ENCODE measurements at regions not wholly inside any gene's neighbourhood (a gene's known extent, or its start where the extent isn't known, plus 50 kb on each side); places are given as distances from the start of the nearest gene placed in this dataset.

DNA sequence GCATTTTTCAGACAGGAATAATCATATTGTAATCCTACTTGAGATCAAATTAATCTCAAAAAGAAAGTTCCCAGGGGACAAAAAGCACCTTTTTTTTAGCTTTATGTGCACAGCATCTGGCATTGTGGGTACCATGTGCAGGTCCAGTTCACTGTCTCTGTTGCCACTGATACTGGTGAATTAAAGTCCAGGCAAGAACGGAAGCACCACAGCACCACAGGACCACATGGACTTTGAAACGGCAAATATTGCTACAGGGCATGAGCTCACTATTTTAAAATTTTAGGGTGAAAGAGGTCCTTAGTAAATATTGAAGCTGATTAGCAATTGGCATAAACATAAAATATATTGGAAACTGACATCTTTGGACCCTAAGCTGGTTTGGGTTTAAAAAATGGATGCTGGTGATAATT, 709.0 kb downstream of the EPM2A start:
- no peak for DNase-seq (ENCODE audit: low read depth in 4 of 4, low spot score in 3 of 4)

DNA sequence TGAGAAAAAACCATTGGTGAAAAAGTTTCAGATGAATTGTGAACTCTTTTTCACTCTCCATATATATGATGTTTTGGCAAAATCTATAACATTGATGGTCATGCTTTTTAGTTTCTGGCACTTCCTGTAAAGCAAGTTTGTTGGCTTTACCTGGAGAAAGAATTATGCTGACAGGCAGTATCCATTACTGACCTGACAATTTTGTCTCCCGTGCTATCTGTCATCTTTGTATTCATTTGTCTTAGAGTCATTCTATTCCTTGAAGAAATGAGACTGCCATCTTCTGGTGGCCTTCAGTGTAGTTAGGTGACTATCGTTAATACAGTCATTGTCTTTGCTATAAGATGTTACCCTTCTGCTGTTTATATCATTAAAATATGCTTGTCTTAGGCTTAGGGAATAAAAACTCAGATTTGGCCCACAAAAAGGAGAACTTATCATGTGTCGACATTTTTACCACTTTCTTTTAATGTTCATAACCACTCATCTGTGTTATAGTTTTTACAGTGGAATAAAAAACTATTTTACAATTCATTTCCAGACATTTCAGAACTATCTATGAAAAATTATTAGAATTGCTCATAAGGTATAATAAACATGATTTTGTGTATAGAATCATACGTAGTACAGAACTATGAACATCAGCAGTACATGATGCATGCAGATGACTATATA, 707.0 kb downstream of the EPM2A start:
- DNase-seq (ENCODE audit: low read depth in 4 of 4, low spot score in 3 of 4), result no peak

DNA sequence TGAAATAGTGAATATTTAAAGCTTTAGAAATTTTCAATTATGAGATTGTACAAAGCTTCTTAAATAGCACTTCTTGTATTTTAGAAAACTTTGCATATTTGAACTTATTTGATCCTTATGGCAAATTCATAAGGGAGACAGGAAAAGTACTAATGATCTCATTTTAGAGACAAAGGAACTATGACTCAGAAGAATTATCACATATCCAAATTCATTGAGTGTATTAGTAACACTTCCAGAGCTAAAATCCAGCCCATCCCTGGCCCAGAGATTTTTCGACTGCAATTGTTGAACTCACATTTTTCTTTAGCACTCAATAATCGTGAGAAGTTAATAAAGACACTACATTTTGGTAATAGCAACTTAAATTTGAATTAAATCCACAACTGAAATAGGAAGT, 704.3 kb downstream of the EPM2A start:
- DNase-seq (ENCODE audit: low read depth in 4 of 4, low spot score in 3 of 4), result no peak

DNA sequence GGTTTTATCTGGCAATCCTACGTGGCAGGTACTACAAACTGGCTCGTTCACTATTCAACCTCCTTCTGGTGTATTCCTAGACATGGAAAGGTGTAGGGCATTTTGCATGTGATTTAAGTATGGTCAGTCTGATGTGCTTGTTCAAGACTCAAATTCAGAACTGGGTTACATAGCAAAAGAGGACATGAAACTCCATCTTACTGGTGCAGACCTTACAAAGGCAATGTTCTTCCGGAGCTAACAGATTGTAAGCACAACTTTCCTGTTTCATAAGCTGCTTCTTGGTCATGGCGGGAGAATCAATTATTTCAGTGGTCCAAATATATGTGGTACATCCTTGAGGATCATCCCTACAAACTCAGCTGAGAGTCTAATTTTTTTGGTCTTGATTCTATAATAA, 703.4 kb downstream of the EPM2A start:
- DNase-seq (ENCODE audit: low read depth in 4 of 4, low spot score in 3 of 4), result no peak

DNA sequence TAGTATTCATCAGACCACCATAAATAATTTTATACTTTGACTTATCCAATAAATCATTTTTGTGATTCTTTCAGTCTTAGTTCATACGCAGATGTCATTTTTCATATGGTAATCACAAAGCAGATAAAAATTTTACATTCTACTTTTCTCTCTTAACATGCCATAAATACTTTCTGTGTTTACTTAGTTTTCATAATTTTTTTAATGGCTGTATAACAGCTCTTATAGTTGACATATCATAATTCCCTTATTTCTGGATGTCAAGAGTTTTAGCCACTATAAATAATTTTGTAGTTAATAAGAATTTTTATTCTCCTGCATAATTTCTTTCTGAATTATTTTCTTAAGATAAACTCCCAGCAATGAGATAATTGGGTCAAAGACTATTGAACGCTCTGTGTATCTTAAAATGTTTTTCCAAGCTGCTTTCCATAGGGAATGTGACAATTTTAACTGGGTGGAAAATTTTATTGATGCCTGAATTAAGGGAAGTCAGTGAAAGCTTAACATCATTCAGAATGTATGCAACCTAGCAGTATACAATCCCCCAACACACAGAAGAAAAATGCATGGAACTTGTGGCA, 702.7 kb downstream of the EPM2A start:
- no peak for DNase-seq (ENCODE audit: low read depth in 4 of 4, low spot score in 3 of 4)

DNA sequence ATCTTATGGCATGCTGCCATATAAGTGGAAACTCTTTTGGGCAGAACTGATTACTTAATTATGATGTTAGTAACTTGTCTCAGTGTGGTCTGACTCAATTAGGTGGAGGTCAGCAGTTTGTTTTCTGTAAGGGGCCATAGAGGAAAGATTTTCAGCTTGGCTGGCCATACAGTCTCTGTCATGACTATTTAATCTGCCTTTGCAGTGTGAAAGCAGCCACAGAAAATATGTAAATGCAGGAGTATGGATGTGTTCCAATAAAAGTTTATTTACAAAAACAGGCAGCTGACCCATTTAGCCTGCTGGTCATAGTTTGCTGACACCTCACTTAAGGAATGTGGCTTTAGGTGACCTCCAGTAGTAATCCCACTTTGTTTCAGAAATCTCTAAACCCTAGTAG, 700.7 kb downstream of the EPM2A start:
- no peak for DNase-seq (ENCODE audit: low read depth in 4 of 4, low spot score in 3 of 4)

DNA sequence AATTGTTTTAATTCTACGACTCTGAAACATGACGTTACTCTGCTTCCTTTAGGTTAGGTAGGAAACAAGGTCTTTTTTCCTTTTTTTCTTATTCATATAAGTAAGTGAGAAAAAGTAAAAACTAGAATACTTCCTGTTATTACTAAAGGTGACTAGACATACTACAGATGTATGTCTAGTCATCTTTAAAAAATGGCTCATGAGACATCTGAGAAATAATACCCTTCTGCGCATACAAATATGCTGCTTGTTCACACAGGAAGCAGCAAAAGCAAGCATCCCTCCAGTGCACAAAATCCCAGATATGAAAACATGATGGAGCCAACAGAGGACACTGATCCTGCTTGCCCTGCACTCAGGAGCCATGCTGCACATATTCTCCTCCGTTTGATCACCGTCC, 699.1 kb downstream of the EPM2A start:
- no peak for DNase-seq (ENCODE audit: low read depth in 4 of 4, low spot score in 3 of 4)

DNA sequence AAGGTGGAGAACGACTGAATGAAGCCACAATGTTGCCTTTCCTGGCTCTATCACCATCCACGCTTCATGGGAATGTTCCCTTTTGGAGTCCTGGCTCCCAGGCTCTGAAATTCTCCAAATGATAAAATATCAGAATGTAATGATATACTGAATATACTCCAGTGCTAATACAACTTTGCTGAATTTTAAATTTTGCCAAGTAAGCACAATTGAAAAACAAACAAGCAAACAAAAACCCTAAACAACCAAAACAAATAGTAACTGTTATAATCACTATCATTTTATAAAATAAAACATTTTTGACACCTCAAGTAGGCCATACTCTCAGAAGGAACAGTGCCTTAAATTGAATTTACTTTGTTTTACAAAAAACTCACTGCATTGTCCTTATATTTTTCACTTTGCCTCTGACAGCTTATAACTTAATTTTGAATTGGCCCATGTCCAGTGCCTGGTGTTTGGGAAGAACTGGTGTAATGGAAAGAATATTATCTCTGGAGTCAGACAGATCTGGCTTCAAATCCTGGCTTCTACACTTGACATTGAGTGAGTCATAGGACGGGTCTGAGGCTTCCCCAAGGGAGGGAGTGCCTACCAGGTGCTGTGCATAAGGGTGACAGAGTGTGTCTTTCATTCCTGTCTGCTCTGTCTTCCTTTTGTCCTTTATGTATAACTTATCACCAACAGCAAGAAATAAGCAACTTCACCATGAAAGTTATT, 698.3 kb downstream of the EPM2A start:
- DNase-seq (ENCODE audit: low read depth in 4 of 4, low spot score in 3 of 4), result no peak

DNA sequence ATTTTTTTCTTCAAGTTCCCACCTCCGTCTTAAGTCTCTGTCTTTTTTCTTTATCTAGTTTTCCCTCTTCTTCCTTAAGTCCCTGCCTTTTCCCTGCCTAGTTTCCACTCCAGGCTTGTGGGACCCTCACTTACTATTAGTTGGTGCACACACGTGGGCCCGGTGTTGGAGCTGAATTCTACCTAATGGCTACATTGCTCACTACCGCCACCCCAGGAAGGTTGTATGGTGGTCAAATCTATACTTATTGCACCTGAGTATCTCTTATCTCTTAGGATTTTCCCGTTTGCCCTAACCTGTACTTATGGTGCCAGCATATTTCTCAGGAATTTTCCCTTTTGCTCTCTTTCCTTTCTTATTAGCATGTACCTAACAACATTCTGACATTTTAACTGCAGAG, 692.8 kb downstream of the EPM2A start:
- no peak for DNase-seq (ENCODE audit: low read depth in 4 of 4, low spot score in 3 of 4)

DNA sequence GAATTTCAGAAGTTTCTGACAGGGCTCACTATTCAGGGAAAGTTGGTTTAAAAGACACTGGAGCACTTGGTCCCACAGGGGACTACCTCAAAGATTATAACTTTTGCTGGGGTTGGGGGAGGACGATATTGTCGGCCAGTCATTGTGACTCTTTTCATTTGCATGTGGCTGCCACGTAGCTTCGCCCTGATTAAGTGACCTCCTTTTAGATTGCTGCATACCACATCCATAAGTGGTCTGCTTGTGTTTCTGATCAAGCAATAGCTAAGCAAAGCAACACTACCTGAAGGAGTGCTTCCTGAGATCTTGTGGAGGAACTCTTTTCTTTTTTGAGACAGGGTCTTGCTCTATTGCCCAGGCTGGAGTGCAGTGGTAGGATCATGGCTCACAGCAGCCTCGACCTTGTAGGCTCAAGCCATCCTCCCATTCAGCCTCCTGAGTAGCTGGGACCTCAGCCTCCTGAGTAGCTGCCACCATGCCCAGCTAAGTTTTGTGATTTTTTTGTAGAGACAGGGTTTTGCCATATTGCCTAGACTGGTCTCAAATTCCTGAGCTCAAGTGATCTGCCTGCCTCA, 691.3 kb downstream of the EPM2A start:
- DNase-seq (ENCODE audit: low read depth in 4 of 4, low spot score in 3 of 4), result no peak

DNA sequence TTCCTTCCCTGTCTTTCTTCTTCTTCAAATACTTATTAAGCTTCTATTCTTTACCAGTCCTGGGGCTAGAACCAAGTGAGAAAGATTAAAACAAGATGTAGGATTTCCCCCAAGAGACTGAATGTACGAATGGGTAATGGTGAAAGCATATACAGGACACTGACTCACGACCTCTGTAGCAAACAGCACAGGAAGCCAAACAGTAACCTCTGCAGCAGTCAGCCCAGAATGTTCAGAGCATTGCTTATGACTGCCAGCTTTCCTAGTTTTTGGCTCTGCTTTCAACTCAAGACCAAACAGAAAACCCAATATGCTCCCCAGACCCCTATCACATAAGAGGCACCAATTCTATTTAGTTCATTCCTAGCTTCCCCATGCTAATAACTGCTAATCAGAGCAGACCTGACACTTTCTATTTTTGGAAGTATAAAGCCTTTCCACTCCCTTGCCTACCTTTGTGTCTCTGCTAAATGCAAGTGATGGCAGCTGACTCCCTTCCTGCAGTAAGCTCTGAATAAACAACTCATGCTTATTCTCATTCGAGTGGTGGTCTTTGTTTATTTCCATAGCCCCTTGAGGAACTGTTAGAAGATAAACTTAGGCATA, 690.6 kb downstream of the EPM2A start:
- DNase-seq (ENCODE audit: low read depth in 4 of 4, low spot score in 3 of 4), result no peak

DNA sequence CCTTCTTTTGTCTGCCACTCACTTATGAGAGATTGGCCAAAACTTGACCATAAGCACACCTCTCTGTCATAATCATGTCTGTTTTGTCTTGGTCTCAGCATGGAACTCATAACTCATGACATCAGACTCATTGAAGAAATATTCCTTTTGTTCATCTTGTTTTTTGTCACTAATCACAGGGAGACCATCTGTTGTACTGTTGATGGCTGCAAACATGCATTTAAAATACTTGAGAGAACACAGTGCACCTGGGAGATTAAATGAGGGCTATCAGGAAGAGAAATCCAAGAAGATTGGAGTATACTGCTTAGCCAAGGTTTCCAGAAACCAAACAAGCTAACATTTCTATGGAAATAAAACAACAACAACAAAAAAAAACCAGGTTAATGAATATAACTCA, 689.7 kb downstream of the EPM2A start:
- DNase-seq (ENCODE audit: low read depth in 4 of 4, low spot score in 3 of 4), result no peak

DNA sequence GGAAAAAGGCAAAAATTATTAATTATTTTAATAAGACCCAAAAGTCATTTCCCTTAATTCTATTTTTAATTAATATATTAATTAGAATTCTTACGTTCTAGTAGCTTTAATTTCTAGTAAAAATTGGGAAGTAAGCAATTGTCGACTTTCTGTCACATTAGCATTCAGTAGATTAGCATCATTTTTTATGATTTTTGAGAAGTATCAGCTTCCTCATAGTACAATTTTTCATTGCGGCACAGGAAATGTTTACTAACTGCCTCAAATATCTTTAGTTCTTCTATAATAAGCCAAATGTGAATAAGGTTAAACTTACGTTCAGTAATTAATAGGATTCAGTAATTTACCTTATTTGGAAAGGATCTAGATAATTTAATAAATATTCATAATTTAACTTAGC, 687.4 kb downstream of the EPM2A start:
- DNase-seq (ENCODE audit: low read depth in 4 of 4, low spot score in 3 of 4), result no peak

DNA sequence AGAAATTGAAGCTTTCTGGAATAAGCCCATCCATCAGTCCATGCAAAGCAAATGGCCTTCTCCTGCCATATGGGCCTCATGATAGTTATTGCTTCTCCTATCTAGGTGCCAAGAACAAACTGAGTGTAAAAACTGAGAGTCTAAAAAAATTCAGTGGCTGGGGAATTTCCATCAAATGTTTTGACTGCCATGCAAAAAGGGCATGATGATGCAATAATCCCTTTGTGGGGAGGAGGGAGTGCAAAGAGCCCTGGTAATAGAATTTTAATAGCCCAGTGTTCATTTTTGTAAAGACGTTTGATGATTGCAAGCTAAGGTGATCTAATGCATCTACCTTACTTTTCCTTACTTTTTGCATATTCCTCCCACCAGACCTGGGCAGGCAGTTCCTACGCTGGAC, 683.7 kb downstream of the EPM2A start:
- no peak for DNase-seq (ENCODE audit: low read depth in 4 of 4, low spot score in 3 of 4)

DNA sequence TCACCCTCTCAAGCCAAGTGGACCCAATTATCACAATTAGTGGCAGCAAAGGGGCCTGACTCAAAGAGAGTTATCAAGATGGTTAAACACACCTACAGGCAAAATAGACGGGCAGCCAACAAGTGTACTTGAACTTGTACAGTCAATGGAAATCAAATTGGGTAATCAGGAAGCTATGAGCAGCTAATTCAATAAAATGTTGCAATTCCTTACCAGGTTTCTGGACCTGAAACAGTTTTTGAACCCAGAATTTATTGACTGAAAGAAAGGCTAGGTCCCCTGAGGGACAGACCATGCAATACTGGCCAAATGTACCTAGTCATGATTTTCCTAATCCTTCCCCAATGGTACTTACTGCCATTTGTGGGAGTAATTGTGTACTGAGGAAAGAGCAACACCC, 679.8 kb downstream of the EPM2A start:
- no peak for DNase-seq (ENCODE audit: low read depth in 4 of 4, low spot score in 3 of 4)

DNA sequence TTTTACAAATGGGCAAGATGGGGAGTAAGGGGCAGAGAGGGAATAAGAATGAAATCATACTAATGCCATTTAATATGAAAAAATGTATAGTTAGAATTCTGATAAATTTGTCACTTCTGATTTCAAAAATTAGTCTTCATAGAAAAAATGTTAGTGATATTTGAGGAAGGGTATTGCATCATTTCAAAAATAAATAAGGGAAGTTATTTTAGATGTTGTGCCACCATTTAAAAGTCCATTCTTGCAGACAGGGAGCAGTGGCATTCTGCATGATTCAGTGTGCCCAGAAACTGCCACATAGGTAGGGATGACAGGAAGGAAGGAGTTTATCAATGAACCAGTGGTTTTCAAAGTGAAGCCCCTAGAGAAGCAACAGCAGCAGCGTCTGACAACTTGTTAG, 674.6 kb downstream of the EPM2A start:
- no peak for DNase-seq (ENCODE audit: low read depth in 4 of 4, low spot score in 3 of 4)

DNA sequence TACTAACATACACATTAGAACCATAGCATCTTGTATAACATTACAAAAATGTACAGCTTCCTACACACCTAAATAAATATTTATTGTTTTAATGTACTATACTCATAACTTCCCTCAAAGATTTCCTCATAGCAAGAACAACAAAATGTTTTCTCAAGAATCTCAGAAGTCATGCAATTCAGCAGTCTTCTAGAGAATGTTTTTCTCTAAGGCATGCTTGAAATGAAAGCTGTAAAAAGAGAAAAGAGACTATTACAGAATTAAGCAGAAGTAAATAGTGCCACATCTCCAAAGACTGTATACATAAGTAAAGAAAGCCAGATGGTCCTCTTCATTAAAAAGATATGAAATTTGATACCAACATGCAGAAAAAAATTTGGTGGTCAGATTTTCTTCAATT, 672.2 kb downstream of the EPM2A start:
- no peak for DNase-seq (ENCODE audit: low read depth in 4 of 4, low spot score in 3 of 4)

DNA sequence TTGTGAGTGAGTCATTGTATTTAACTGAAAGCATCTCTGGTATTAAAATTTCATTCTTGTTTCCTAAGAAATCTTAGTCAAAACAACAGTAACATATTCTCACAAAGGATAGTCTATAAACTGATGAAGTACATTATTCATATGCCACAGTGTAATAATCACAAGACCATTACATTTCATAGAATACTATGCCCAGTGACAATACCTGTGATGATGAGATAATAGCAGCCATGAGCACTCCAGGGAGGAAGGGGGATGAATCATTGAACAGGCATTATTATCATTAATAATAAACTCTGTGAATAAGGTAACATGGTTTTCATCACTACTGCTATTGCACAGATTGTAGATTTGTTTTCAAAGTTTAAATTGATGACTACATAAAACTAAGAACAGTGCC, 667.9 kb downstream of the EPM2A start:
- no peak for DNase-seq (ENCODE audit: low read depth in 4 of 4, low spot score in 3 of 4)

DNA sequence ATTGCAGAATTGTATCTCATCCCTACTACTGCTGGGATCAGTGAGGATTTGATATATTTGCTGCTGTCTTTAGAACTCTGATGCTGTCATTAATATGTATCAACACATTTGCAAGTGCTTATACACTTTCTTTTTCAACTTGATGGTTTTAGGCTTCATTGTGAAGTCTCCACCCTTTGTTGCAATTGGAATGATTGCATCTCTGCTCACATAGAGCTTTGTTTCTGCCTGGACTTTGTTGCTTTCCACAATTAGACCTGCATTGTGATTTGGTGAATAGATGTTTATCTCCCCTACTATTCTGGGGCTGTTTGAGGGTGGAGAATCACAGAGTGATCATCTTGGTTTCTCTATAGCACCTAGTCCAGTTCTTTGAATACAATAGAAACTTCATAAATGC, 666.7 kb downstream of the EPM2A start:
- no peak for DNase-seq (ENCODE audit: low read depth in 4 of 4, low spot score in 3 of 4)

DNA sequence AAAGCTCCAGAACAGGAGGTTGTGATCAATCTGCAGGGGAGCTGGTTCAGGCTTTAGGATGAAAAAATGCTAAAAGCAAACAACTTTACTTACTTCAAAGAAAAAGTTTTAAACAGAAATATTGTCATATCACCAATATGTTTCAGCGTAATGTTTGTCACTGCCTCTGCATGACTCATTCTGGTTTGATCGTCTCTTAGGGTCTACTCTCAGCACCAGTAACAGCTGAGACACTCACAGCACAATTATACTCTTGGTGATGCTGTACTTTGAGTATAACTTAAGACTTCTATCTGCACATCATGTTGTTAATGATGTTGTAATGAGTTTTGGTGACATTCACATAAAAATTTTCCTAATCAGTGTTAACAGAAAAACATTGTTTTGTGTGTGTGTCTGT, 665.4 kb downstream of the EPM2A start:
- no peak for DNase-seq (ENCODE audit: low read depth in 4 of 4, low spot score in 3 of 4)

DNA sequence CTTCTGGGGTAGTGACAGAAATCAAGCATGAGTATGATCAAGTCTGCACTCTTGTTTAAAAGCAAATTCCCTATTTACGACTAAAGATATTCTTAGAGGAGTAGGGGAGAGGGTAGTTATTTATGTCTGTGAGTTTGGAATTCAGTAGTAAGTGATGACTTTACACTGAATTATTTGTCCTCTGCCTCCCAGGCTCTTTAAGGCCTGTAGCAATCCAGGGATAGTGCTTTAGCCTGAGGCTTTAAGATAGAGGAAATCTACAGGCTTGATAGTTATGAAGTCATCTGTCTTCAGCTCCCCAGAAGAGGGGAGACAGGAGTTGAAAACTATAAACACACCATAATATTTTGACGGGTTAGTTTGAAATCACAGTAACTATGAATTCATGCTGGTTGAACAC, 664.5 kb downstream of the EPM2A start:
- DNase-seq (ENCODE audit: low read depth in 4 of 4, low spot score in 3 of 4), result no peak

DNA sequence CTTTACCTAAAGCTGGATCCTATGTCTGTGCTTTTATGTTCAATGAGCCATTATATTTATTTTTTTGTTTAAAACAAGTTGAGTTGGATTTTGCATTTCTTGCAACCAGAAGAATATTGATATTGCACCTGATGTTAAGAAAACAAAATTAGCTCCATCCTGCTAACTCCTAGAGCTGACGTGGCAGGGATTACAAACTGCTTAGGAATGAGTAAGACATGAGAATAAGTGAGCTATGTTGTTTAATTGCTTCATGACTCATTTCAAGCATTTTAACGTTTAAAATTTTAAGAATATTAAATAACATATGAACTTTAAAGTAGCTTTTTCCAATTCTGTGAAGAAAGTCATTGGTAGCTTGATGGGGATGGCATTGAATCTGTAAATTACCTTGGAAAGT, 663.5 kb downstream of the EPM2A start:
- no peak for DNase-seq (ENCODE audit: low read depth in 4 of 4, low spot score in 3 of 4)
